HEK293T (cell line): ENCODE measurements at regions not wholly inside any gene's neighbourhood (a gene's known extent, or its start where the extent isn't known, plus 50 kb on each side); places are given as distances from the start of the nearest gene placed in this dataset.

Experiments used
- BHLHE40 ChIP-seq: fragments of 450-650 bp; IDR thresholded peaks from 2 replicates; pipeline ENCODE4 v1.6.1; 2016; ENCODE audit warnings: mild to moderate bottlenecking, moderate library complexity, borderline replicate concordance
- FOXA1 ChIP-seq: fragments of 450-650 bp; IDR thresholded peaks from 2 replicates; pipeline ENCODE4 v1.6.1; 2016; ENCODE audit warnings: mild to moderate bottlenecking
- FOXK2 ChIP-seq: fragments of 450-650 bp; IDR thresholded peaks from 2 replicates; pipeline ENCODE4 v1.6.1; 2016; ENCODE audit warnings: mild to moderate bottlenecking
- FOXM1 ChIP-seq: fragments of 450-650 bp; IDR thresholded peaks from 2 replicates; pipeline ENCODE4 v1.6.1; 2017; ENCODE audit warnings: mild to moderate bottlenecking, borderline replicate concordance
- HDGF ChIP-seq: fragments of 450-650 bp; IDR thresholded peaks from 2 replicates; pipeline ENCODE4 v1.6.1; 2017; ENCODE audit warnings: antibody characterized with exemption, borderline replicate concordance
- NFRKB ChIP-seq: fragments of 450-650 bp; IDR thresholded peaks from 2 replicates; pipeline ENCODE4 v1.6.1; 2016; ENCODE audit warnings: mild to moderate bottlenecking, moderate library complexity
- PKNOX1 ChIP-seq: fragments of 450-650 bp; IDR thresholded peaks from 2 replicates; pipeline ENCODE4 v1.6.1; 2016

DNA sequence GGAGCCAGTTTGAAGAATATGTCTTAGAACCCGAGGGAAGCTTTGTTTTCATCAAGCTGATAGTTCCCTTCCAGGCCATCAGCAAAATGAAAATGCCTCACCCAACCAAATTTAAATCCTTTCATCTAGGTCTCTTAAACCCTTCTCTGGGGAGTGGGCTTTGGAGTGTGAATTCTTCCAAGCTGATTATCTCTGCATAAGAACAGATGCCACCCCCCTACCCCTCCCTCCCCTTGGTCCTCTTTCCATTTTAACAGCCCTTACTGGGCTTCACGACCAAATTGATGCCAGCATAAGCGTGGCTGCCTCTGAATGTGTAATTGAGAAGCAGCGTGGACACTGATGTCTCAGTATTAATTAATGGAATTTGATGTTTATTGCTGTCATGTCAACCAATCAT, 509.7 kb upstream of the CLINT1 start:
- TF ChIP-seq FOXM1, result no peak
- TF ChIP-seq HDGF, result no peak
- TF ChIP-seq NFRKB, result no peak
- no peak for TF ChIP-seq FOXA1
- TF ChIP-seq PKNOX1, result no peak
- no peak for TF ChIP-seq FOXK2
- no peak for TF ChIP-seq BHLHE40
